Astrocyte (in vitro differentiated cells and primary cell): ENCODE measurements at regions not wholly inside any gene's neighbourhood (a gene's known extent, or its start where the extent isn't known, plus 50 kb on each side); places are given as distances from the start of the nearest gene placed in this dataset.

Experiments
- EZH2 ChIP-seq: IDR thresholded peaks from 2 replicates; pipeline ENCODE4 v1.6.1; 2012; ENCODE audit warnings: mild to moderate bottlenecking, low read length, inconsistent platforms; ENCODE audit not compliant: insufficient read depth
- TF ChIP-seq, protein P1 (sequence below): IDR thresholded peaks from 2 replicates; pipeline ENCODE4 v1.5.1; 2011; ENCODE audit warnings: low read depth, mild to moderate bottlenecking, inconsistent platforms, low read length, moderate library complexity; ENCODE audit not compliant: insufficient read depth

DNA sequence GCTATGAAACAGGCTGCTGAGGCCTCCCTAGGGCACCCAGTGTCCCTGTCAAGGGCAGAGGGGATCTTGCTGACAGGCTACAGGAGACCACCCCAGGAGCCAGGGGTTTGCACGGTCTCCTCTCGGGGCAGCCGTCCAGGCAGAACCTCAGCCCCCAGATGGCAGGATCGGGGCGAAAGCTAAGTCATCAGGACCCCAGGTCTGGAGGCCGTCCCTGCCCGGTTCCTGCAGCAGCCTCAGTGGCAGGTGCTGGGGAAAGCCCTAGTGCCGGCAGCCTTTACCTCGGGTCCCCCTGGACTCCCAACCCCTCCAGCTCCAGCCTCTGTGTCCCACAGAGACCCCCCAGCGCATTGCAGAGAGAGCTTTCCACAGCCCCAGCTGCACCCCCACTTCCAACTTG lies 103.8 kb upstream of the C14orf180 start:
- TF ChIP-seq, protein P1, sequence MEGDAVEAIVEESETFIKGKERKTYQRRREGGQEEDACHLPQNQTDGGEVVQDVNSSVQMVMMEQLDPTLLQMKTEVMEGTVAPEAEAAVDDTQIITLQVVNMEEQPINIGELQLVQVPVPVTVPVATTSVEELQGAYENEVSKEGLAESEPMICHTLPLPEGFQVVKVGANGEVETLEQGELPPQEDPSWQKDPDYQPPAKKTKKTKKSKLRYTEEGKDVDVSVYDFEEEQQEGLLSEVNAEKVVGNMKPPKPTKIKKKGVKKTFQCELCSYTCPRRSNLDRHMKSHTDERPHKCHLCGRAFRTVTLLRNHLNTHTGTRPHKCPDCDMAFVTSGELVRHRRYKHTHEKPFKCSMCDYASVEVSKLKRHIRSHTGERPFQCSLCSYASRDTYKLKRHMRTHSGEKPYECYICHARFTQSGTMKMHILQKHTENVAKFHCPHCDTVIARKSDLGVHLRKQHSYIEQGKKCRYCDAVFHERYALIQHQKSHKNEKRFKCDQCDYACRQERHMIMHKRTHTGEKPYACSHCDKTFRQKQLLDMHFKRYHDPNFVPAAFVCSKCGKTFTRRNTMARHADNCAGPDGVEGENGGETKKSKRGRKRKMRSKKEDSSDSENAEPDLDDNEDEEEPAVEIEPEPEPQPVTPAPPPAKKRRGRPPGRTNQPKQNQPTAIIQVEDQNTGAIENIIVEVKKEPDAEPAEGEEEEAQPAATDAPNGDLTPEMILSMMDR, result no peak
- TF ChIP-seq EZH2, result no peak
